HG03196 (cell line): ENCODE measurements at regions not wholly inside any gene's neighbourhood (a gene's known extent, or its start where the extent isn't known, plus 50 kb on each side); places are given as distances from the start of the nearest gene placed in this dataset.
"Not testable (repeated sequence)": the region's sequence is repeated elsewhere in the genome, so short reads cannot be mapped to it uniquely, and the experiment has no call there.

Source experiments
- ATAC-seq: cut with Tn5 transposase; IDR thresholded peaks from one replicate; pipeline ENCODE4 v1.9.1; 2021; ENCODE audit not compliant: unreplicated experiment

- no peak for ATAC-seq
Measured at GRCh38 chr5:155114655-155115054, 101.1 kb downstream of the KIF4B start.

- no peak for ATAC-seq
Measured at GRCh38 chr5:155116456-155117251, 103.1 kb downstream of the KIF4B start.

GRCh38 chr5:155125551-155126095 lies 112.1 kb downstream of the KIF4B start:
- ATAC-seq: no peak

GRCh38 chr5:155126573-155126972 lies 113.0 kb downstream of the KIF4B start:
- no peak for ATAC-seq

GRCh38 chr5:155127552-155127951 lies 114.0 kb downstream of the KIF4B start:
- ATAC-seq: no peak

GRCh38 chr5:155128786-155129512 lies 115.4 kb downstream of the KIF4B start:
- no peak for ATAC-seq

GRCh38 chr5:155129513-155129880 lies 115.9 kb downstream of the KIF4B start:
- ATAC-seq: no peak

GRCh38 chr5:155134130-155134529 lies 120.6 kb downstream of the KIF4B start:
- no peak for ATAC-seq

- no peak for ATAC-seq
Measured at GRCh38 chr5:155136216-155136850, 122.8 kb downstream of the KIF4B start.

GRCh38 chr5:155137683-155138082 lies 124.1 kb downstream of the KIF4B start:
- no peak for ATAC-seq

- ATAC-seq: no peak
Measured at GRCh38 chr5:155140646-155141045, 127.1 kb downstream of the KIF4B start.

GRCh38 chr5:155144956-155145355 lies 131.4 kb downstream of the KIF4B start:
- no peak for ATAC-seq

GRCh38 chr5:155147222-155147621 lies 133.7 kb downstream of the KIF4B start:
- ATAC-seq: no peak

GRCh38 chr5:155148694-155149093 lies 135.1 kb downstream of the KIF4B start:
- ATAC-seq: no peak

GRCh38 chr5:155150012-155150411 lies 136.5 kb downstream of the KIF4B start:
- no peak for ATAC-seq

- ATAC-seq: no peak
Measured at GRCh38 chr5:155154973-155155372, 141.4 kb downstream of the KIF4B start.

GRCh38 chr5:155163084-155163483 lies 149.5 kb downstream of the KIF4B start:
- ATAC-seq: not testable (repeated sequence)

GRCh38 chr5:155167736-155168135 lies 154.2 kb downstream of the KIF4B start:
- no peak for ATAC-seq

GRCh38 chr5:155181542-155181941 lies 168.0 kb downstream of the KIF4B start:
- no peak for ATAC-seq

GRCh38 chr5:155189476-155189875 lies 175.9 kb downstream of the KIF4B start:
- ATAC-seq: no peak

GRCh38 chr5:155189981-155190380 lies 176.4 kb downstream of the KIF4B start:
- ATAC-seq: no peak

- no peak for ATAC-seq
Measured at GRCh38 chr5:155193029-155193428, 179.5 kb downstream of the KIF4B start.
